ENCODE measurements at regions not wholly inside any gene's neighbourhood (a gene's known extent, or its start where the extent isn't known, plus 50 kb on each side); places are given as distances from the start of the nearest gene placed in this dataset.

DNA sequence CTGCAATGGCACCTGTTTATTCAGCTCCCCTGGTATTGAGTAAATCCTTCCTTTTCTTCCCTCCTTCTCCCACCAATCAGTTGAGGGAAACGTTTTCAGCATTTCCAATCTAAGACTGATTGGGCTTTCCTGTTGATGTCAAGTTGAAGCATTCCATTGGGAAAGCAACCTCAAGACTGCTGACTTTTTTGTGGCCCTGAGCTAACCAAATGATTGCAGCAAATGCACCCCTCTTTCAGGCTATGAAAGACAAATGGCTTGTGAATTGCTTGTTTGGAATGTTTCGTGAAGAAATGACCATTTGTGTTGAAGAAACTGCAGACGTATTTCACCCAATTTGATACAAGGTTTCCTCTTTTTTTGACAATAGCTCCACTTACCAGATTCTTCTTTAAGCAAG is 303.5 kb downstream of the EPHA4 start:
- no peak for DNase-seq (ENCODE audit: low spot score)

DNA sequence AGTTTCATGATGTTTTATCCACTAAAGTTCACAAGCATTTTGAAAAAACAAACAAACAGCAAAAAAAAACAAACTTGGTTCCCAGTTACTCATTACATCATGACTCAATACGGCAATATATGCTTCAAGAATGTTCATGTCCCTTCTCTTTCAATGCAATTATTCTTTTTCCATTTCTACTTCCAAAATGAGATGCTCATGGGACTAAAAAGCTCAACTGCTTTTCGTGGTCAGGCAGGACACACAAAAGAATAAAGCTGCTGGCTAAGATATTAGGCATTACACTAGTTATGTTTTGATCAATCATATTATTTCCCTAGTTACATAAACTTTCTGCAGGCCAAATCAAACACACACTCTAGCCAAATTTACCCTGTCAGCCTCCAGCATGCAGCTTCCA is 301.3 kb downstream of the EPHA4 start:
- DNase-seq (ENCODE audit: low spot score), result no peak

DNA sequence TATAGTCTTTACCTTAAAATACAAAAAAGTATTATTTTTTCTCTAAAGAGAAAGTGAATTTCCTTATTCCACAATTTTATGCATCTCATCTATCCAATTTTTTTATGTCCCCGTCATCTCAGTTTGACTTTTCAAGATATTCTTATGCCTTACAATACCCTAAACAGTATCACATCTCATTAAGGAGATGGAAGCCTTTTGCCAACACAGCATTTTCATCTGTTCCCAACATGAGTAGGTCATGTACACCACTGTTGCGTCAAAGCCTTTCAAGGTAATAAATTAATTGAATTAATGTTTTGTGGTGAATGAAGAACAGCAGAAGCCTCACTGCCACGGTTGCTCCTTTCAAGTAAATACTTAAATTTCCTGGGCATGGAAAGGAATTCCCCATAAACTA is 299.4 kb downstream of the EPHA4 start:
- no peak for DNase-seq (ENCODE audit: low spot score)

DNA sequence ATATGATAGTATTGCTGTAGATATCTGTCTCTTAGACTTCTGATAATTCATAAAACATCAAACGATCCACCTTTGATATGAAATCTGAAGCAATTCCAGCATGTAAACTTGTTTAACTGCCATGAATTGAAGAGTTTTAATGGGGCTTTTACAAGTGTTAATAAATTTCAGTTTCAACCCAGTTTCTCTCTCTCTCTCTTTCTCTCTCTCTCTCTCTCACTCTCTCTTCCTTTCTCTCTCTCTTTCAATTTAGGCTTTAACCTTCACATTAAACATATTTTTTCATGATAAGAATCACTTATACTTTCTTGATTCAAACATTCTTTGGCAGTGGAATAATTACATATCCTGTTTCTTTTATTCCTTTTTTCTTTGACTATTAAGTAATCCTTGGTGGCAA is 296.1 kb downstream of the EPHA4 start:
- DNase-seq (ENCODE audit: low spot score), result no peak

DNA sequence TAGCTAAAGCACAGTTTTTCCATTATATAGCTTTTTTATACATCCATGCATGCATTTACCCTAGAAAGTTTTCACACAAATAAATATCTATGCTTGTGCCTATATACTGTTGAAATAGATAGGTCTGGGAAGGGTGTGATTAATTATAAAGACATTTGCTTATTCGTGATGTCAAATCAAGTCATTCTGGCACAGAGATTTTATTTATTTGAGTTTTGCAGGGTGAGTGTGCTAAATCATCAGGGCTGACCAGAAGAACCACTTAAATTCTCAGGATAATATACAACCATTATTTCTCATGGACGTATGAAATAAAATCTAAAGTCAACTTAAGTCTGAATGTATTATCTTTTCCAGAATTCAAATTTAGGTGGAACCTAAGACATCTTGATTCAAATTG is 295.5 kb downstream of the EPHA4 start:
- no peak for DNase-seq (ENCODE audit: low spot score)

DNA sequence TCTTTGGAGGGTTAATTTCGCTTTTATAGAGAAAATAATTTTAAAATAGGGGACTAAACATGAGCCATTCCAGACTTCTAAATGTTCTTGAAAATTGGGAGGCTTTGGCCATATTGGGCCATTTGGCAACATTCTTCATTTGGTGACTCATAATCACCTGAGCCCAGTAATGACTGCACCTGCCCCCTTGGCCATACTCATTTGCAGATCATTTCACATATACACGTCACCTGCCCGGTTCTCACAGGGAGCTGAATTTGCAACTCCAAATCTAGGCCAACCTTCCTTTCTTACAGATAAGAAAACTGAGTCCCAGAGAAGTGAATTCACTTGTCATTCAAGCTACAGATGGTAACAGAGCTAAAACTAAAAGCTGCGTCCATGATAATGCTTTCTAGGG is 289.7 kb downstream of the EPHA4 start:
- DNase-seq (ENCODE audit: low spot score), result no peak

DNA sequence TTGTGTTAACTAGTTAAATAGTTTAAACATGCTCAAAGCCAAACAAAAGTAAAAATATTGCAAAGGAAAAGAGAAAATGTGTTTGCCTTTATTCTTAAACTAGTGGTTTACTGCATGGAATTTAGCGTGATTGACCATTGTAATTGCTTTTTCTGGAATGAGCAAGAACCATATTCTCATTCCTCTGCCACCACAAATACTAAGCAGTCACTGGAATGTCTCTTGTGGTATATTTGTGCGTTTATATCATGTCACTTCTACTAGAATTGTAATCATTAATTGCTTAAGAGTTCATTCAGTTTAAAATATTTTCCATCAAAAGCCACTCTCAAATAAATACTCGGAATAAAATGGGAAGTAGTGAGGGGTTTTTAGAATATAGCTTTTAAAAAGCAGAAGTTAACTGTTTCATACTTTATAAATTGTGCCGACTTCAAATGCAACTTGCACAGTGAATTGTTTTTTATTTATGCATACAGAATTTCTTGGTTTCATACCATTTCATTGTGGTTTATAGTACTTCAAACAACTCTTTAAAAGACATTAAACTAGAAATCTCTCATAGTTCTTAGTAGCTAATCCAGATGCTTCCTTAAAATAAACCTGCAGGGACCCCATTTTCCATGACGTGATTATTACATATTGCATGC is 288.1 kb downstream of the EPHA4 start:
- DNase-seq (ENCODE audit: low spot score), result no peak

DNA sequence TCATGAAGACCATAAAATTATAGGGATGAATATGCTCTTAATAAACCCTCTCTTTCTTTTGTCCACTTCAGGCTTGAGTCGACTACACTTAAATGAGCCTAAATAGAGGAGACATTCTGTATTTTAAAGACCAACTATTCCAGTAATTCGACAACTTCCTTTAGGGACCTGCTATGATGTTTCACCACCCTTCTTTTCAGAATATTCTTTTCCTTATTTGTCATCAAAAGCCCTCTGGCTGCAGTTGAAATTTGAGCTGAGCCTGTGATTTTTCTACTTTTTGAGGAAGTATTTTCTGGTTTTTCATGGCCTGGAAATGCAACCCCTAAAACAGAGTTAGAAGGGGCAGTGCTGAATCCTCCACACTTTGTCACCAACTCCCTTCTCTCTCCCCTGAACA is 287.0 kb downstream of the EPHA4 start:
- DNase-seq (ENCODE audit: low spot score), result no peak

DNA sequence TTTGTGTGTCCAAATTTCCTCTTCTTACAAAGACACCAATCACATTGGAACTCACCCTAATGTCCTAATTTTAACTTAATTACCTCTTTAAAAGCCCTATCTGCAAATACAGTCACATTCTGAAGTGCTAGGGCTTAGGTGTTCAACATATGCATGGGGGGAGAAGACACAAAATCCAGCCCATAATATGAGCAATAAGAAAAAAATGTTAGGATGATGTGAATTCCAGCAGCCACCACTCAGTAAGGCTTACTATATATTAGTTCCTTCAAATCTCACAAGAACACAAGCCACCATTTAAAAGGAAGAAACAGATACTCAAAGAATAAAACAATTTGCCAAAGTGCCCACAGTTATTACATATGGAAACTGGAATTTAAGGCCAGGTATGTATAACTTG is 285.7 kb downstream of the EPHA4 start:
- DNase-seq (ENCODE audit: low spot score), result no peak

DNA sequence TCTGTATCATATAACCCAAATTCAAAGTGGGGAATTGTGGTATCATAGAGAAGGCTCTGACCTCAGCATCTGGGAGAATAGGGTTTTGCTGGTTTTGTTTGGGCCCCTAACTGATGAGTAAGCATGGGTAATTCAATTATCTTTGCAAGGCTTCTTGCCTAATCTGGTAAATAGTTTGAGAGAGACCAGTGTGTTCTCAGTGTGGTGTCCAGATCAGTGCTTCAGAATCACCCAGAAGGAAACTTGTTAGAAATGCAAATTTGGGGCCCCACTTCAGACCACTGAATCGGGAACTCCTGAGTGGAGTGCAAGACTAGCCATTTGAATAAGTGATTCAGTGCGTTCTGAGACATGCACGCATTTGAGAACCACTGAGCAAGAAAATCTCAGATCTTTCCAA is 282.7 kb downstream of the EPHA4 start:
- DNase-seq (ENCODE audit: low spot score), result no peak

DNA sequence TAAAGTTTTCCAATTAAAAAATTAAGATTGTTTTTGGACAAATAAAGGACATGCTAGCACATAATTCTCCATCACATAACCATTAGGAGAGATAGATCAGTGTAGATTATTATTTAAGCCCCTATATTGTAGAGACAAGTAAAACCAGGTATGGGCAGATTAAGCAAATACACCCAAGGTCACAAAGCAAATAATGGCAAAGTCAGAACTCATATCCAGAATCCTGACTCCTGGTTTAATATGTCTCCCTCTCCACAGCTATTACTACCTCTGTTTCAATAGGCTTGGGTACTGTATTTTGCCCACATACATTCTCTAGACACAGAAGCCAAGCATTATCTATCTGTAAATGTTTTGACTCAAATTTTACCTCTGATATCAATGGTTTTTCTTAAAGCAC is 282.3 kb downstream of the EPHA4 start:
- no peak for DNase-seq (ENCODE audit: low spot score)

DNA sequence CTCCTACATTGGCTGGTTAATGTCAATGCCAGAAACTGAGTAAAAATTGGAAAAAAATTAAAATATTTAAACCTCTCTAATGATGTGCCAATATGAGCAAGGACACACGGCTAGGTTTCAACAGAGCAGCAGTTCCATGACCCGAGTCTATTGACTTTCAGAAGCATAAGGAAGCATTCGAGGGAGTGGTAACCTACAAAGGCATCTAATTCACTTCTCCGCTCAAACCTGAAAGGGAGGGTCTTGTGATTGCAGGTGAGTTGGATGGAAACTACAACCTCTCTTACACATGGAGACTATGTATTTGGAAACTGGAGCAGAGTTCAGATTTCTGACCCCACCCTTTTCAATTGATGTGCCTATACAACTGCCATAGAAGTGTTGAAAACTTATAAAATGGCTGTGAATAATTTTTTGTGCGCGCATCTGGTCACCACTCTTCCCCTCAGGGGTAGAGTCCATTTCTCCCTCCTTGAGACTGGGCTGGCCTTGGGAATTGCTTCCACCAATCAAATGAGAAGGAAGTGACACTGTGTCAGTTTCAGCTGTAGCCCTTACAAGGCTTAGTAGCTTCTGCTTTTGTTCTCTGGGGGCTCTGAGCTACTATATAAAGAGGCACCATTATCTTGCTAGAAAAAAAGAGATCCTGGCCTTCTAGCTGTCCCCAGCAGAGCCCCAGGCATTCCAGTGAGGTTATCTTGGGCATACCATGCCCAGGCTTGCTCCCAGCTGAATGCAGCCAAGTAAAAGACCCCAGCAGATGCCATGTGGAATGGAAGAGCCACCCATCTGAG is 278.0 kb downstream of the EPHA4 start:
- DNase-seq (ENCODE audit: low spot score), result no peak

DNA sequence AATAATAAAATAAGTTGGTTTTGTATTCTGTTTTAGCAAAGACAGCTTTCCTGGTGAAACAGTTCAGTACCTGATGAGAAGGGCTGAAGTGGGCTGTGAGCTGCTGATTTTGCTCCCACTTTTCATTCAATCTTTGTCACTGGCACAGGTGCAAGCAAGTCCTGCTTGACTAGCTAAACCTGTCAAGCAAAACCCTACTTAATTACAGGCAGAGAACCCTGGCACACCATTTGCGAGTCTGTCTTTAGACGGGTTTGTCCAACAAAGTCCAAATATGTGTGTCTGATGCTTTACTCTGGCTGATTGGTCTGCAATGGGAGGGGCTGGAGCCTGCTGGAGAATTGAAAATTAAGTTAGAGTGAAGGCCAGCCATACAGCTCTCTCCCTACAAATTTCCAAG is 267.2 kb downstream of the EPHA4 start:
- DNase-seq (ENCODE audit: low spot score), result no peak

DNA sequence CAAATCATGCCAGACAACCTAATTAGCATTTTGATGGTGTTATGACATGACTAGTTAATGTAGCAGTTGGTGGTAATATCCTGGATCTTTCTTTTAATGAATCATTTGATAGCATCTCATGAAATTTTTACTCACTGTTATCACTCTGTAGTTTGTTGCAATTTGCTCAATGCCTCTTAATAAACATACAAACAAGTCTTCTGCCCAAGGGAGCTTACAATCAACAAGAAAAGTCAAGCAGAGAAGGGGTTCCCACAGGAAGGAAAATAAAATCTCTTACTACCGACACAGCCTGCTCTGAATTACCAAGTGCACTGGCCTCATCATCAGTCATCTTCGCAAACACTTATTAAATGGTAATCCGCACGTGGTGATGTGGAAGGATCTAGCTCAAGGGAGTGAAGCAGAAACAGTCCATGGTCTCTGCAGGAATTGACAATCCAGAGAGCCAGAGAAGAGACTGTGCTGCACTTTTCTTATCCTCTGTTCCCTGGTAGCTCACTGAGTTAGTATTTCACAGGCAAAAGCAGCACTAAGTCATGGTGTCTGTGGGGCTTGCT is 263.5 kb downstream of the EPHA4 start:
- DNase-seq (ENCODE audit: low spot score), result no peak

DNA sequence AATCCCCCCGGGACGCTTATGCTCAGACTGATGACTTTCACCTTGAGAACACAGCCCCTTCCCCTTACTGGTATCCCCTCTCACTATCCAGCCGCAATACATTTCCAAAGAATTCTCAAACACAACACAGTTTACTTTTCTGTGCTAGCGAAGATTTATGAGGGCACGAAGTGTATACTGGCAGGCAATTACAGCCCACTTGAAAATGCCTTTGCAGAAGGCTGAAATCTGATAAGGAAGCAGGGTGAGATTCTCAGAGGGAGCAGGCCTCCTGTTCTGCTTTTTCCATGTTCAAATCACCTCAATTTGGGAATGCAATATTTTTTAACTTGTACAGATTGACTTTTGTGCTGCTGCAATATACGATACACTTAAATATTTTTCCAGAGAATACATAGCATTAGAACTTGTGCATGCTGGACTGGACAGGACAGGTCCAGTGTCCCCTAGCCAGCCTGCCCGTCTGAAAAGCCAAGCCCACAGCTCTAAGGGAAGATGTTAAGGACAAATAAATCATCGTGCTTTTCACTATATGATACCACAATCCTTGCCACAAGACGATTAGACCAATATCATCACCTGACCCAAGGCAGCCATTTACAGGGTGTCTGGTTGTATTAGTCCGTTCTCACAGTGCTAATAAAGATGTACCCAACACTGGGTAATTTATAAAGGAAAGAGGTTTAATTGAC is 262.1 kb downstream of the EPHA4 start:
- DNase-seq (ENCODE audit: low spot score), result no peak

DNA sequence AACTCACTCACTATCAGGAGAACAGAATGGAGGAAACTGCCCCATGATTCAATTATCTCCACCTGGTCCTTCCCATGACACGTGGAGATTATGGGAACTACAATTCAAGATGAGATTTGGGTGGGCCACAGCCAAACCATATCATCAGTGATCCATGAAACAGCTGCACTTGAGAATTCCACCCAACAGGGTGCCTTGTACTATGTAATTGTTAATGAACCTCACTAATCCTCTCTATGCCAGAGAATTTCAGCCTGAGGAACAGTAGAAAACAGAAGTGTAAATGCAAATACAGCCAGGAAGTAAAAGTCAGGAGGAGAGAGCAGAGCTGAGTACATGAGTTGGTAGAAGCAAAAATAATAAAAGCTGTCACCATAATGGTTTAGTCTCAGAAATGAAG is 261.4 kb downstream of the EPHA4 start:
- DNase-seq (ENCODE audit: low spot score), result no peak

DNA sequence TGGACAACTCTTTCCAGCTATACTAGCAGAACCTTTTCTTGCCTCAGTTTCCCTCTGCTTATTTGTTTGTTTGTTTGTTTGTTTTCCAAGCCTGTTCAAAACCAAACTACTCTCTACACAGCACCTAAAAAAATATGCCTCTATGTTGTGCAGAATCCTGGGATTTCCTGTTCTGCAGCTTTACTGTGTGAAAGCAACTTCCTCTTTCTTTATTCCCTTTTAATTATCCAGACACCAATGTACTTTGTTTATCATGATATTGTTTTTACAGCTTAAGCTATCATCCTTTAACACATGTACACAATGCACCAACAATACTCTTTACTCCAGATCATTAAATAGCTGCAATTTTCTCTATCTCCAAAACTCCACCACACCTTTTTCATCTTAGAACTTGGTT is 259.5 kb downstream of the EPHA4 start:
- no peak for DNase-seq (ENCODE audit: low spot score)

DNA sequence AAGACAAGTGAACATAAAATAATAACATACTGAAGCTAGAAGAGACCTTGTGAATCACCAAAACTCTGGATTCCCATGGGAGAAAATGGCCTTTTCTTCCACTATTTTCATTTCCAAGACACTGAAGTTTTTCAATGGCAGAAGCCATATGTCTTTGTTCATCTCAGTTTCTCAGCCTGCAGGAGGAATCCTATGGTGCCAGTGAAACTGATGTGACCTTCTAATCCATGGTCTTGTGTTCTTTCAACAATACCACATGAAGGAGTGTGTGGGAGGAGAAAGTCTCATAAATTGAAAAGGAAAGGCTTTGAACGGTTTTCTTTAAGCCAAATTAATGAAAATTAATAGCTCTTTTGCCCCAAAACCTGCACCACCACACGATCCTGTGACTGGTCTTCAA is 257.3 kb downstream of the EPHA4 start:
- no peak for DNase-seq (ENCODE audit: low spot score)

DNA sequence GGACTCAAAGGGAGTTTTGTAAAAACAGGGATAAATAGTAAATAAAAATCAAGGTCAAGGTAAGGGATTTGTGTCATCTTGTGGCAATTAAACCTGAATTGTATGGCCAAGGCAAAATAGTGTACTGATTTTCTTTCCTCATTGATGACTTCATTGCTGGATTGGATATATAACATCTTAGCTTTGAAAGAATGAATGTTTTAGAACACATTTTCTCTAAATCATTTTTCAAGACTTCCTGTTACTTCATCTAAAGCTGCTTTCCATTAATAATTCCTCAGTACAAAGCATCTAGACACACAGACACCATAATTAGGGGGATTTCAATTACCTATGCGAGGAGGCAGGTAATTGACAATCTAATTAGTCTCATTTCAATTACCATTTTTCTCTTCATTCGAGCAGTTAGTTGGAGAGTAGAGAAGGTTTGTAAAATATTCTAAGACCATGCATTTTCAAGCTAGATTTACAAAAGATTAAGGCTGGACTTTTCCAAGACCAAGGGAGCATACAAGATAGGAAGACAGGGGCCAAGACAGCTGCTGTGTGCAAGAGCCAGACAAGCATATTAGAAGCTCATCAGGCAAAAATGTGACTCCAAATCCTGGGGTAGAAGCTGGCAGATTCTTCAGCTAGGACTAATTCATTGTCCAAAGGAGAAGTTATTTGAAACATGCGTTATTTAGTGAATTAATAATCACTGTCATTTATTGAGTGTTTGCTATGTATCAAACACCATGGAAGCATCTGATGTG is 253.6 kb downstream of the EPHA4 start:
- DNase-seq (ENCODE audit: low spot score), result no peak

DNA sequence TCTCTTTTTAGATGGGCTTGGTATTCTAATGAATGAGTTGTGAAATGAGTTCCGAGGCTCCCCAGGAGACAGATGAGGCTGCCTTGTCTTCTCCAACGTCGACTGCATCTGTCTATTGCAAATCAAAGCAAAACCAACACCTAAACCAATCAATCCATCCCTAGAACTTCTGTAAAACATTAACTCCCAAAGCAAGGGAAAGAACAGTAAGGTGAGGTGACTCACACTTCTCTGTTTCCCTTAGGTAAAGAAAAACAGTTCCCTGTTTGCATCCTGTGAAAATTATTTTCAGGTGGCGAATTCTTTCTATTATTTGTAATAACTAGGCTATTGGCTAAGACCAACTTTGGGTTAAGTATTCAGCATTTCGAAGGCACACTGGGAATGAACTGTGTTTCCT is 249.4 kb downstream of the EPHA4 start:
- no peak for DNase-seq (ENCODE audit: low spot score)

DNA sequence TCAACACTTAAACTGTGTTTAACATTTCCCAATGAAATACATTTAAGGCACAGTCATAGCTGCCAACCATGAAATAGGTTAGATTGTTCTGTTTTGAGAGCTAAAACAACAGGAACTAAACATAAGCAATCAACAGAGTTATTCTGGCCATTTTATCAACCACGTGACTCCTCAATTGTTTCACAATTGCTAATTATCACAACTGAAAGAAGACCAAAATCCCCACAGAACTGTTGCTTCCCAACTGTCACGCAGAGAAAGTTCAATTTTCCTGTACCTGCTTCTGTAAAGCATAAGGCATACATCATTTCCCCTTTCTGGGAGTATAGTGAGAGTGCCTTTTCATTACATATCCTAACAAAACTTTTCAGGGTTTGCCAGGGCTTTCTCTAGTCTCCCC is 248.6 kb downstream of the EPHA4 start:
- no peak for DNase-seq (ENCODE audit: low spot score)

DNA sequence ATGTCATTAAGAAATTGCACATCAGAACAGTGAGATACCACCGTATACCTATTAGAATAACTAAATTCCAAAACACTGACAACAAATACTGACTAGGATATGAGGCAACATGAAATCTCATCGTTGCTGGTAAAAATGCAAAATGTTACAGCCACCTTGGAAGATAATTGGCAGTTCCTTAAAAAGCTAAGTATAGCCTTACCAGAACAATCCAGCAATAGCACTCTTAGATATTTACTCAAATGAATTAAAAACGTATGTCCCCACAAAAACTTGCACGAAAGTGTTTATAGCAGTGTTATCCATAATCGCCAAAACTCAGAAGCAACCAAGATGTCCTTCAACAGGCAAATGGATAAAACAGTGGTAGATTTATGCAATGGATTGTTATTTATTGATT is 241.7 kb downstream of the EPHA4 start:
- no peak for DNase-seq (ENCODE audit: low spot score)

All from ureter (tissue), 1 donor.